Mesenchymal stem cell (in vitro differentiated cells and primary cell): ENCODE measurements at regions not wholly inside any gene's neighbourhood (a gene's known extent, or its start where the extent isn't known, plus 50 kb on each side); places are given as distances from the start of the nearest gene placed in this dataset.

Source experiments
- DNase-seq: peaks from one replicate; pipeline ENCODE4 v3.0.0-alpha.2; 2013
- H2AFZ ChIP-seq: one replicate; pipeline ENCODE4 v1.6.1; 2013; ENCODE audit warnings: low read depth, mild to moderate bottlenecking, control low read depth, inconsistent platforms, low read length, moderate library complexity
- H2AK5ac ChIP-seq: 2 replicates; pipeline ENCODE4 v1.6.1; 2013; ENCODE audit warnings: low read length, moderate library complexity, mild to moderate bottlenecking, inconsistent platforms; ENCODE audit not compliant: severe bottlenecking
- H2BK120ac ChIP-seq: one replicate; pipeline ENCODE4 v1.6.1; 2013; ENCODE audit warnings: low read depth, mild to moderate bottlenecking, inconsistent platforms, low read length, moderate library complexity
- H2BK12ac ChIP-seq, 2 experiments: one replicate each; pipeline ENCODE4 v1.6.1; 2013; ENCODE audit warnings: inconsistent platforms in 2 of 2, low read length in 2 of 2, mild to moderate bottlenecking in 2 of 2, moderate library complexity in 2 of 2, control low read depth in 1 of 2
- H2BK15ac ChIP-seq: one replicate; pipeline ENCODE4 v1.6.1; 2013; ENCODE audit warnings: mild to moderate bottlenecking, low read depth, inconsistent platforms; ENCODE audit not compliant: poor library complexity, severe bottlenecking
- H2BK5ac ChIP-seq: 2 replicates; pipeline ENCODE4 v1.6.1; 2013; ENCODE audit warnings: low read depth, mild to moderate bottlenecking, low read length, control low read depth, inconsistent platforms; ENCODE audit not compliant: poor library complexity, severe bottlenecking
- H3K14ac ChIP-seq, 2 experiments: one replicate each; pipeline ENCODE4 v1.6.1; 2013; ENCODE audit warnings: inconsistent platforms in 2 of 2, low read length in 2 of 2, control low read depth in 1 of 2, mild to moderate bottlenecking in 1 of 2, moderate library complexity in 1 of 2
- H3K18ac ChIP-seq, 2 experiments: one replicate each; pipeline ENCODE4 v1.6.1; 2013; ENCODE audit warnings: inconsistent platforms in 2 of 2, low read length in 2 of 2, control low read depth in 1 of 2, low read depth in 1 of 2, mild to moderate bottlenecking in 1 of 2
- H3K23ac ChIP-seq, 2 experiments: one replicate each; pipeline ENCODE4 v1.6.1; 2013; ENCODE audit warnings: inconsistent platforms in 2 of 2, low read length in 2 of 2, mild to moderate bottlenecking in 2 of 2, moderate library complexity in 2 of 2, control low read depth in 1 of 2
- H3K27ac ChIP-seq: 2 replicates; pipeline ENCODE4 v1.5.1; 2013; ENCODE audit warnings: mild to moderate bottlenecking, moderate library complexity, low read length, control low read depth, inconsistent platforms; ENCODE audit not compliant: poor library complexity, severe bottlenecking
- H3K27me3 ChIP-seq, 2 experiments: 2 replicates each; pipeline versions ENCODE4 v1.6.1 to v1.7.0; 2013; ENCODE audit warnings: low read length in 2 of 2, mild to moderate bottlenecking in 2 of 2, moderate library complexity in 2 of 2, control low read depth in 1 of 2, inconsistent platforms in 1 of 2; ENCODE audit not compliant: control insufficient read depth in 1 of 2, insufficient read depth in 1 of 2
- H3K36me3 ChIP-seq, 2 experiments: 2 replicates each; pipeline versions ENCODE4 v1.6.1 to v1.7.0; 2013; ENCODE audit warnings: low read length in 2 of 2, control low read depth in 1 of 2, inconsistent platforms in 1 of 2, low read depth in 1 of 2, mild to moderate bottlenecking in 1 of 2; ENCODE audit not compliant: insufficient read depth in 2 of 2, control insufficient read depth in 1 of 2
- H3K4ac ChIP-seq, 2 experiments: one replicate each; pipeline ENCODE4 v1.6.1; 2013; ENCODE audit warnings: inconsistent platforms in 2 of 2, low read length in 2 of 2, mild to moderate bottlenecking in 2 of 2, moderate library complexity in 2 of 2, control low read depth in 1 of 2, low read depth in 1 of 2
- H3K4me1 ChIP-seq: 2 replicates; pipeline ENCODE4 v1.6.1; 2013; ENCODE audit warnings: low read depth, low read length, control low read depth; ENCODE audit not compliant: control insufficient read depth, insufficient read depth
- H3K4me2 ChIP-seq: 2 replicates; pipeline ENCODE4 v1.6.1; 2013; ENCODE audit warnings: low read length, mild to moderate bottlenecking, inconsistent platforms; ENCODE audit not compliant: poor library complexity, severe bottlenecking
- H3K4me3 ChIP-seq, 2 experiments: 2 replicates each; pipeline versions ENCODE4 v1.5.1 to v1.7.0; 2013; ENCODE audit warnings: low read length in 2 of 2, mild to moderate bottlenecking in 2 of 2, control low read depth in 1 of 2, low read depth in 1 of 2; ENCODE audit not compliant: insufficient read depth in 1 of 2
- H3K79me1 ChIP-seq: replicated peaks from 2 replicates; pipeline ENCODE4 v1.6.1; 2013; ENCODE audit warnings: mild to moderate bottlenecking, control low read depth, low read length, inconsistent platforms; ENCODE audit not compliant: poor library complexity, severe bottlenecking
- H3K9ac ChIP-seq: 2 replicates; pipeline ENCODE4 v1.7.0; 2013; ENCODE audit warnings: mild to moderate bottlenecking, low read length, moderate library complexity
- H3K9me3 ChIP-seq: 2 replicates; pipeline ENCODE4 v1.7.0; 2013; ENCODE audit warnings: mild to moderate bottlenecking, low read length; ENCODE audit not compliant: control insufficient read depth
- H4K8ac ChIP-seq: one replicate; pipeline ENCODE4 v1.6.1; 2013; ENCODE audit warnings: inconsistent platforms, mild to moderate bottlenecking, low read length, moderate library complexity
- H4K91ac ChIP-seq: one replicate; pipeline ENCODE4 v1.6.1; 2013; ENCODE audit warnings: mild to moderate bottlenecking, low read length, inconsistent platforms
- WGBS: methylation state at CpG from one replicate; pipeline ENCODE4 v1.1.7; 2013; ENCODE audit warnings: mixed read lengths; 5-methylcytosine and 5-hydroxymethylcytosine counted together

GRCh38 chr5:2149195-2149539 lies 266.4 kb upstream of the IRX4 start:
- Histone ChIP-seq H3K14ac (no peak overlapping the region), H3K27ac (no peak overlapping the region), H2BK120ac (no peak overlapping the region), H3K9me3 (peaks cover 6% of the 10 kb centered on the region), H3K23ac (no peak overlapping the region), H2BK5ac (no peak overlapping the region), H3K4me2 (peak overlapping the region; percentile 8), H4K91ac (no peak overlapping the region), H2AK5ac (no peak overlapping the region), H3K27me3 (peaks cover 0 to 22% of the 10 kb centered on the region in 2 experiments), H2BK12ac (no peak overlapping the region), H3K79me1 (no peaks in the 10 kb centered on the region), H3K18ac (no peak overlapping the region), H2BK15ac (no peak overlapping the region), H3K9ac (no peak overlapping the region), H3K4ac (no peak overlapping the region), H3K36me3 (no peaks in the 10 kb centered on the region), H2AFZ (no peak overlapping the region), H4K8ac (no peak overlapping the region), H3K4me3 (no peak overlapping the region), H3K4me1 (peaks cover 18% of the 10 kb centered on the region)
- WGBS = 12% methylated on average over 15 of the region's 15 CpGs
- DNase-seq = peak; percentile 14

- Histone ChIP-seq H4K8ac (no peak overlapping the region), H3K27ac (no peak overlapping the region), H2BK12ac (no peak overlapping the region), H3K14ac (no peak overlapping the region), H2AFZ (no peak overlapping the region), H3K4ac (no peak overlapping the region), H3K18ac (no peak overlapping the region), H3K9me3 (peaks cover 6% of the 10 kb centered on the region), H3K4me1 (peaks cover 18% of the 10 kb centered on the region), H2BK5ac (no peak overlapping the region), H3K4me3 (no peak overlapping the region), H3K4me2 (peak overlapping the region; percentile 8), H3K23ac (no peak overlapping the region), H2AK5ac (peak overlapping the region; percentile 61), H2BK120ac (no peak overlapping the region), H4K91ac (no peak overlapping the region), H3K27me3 (peaks cover 0 to 22% of the 10 kb centered on the region in 2 experiments), H3K9ac (no peak overlapping the region), H2BK15ac (no peak overlapping the region), H3K79me1 (no peaks in the 10 kb centered on the region), H3K36me3 (no peaks in the 10 kb centered on the region)
- no peak for DNase-seq
- 70% methylated on average over 13 of the region's 14 CpGs for WGBS
Measured at GRCh38 chr5:2148312-2149194, 265.8 kb upstream of the IRX4 start.

GRCh38 chr5:2147504-2148311 lies 265.0 kb upstream of the IRX4 start:
- peaks cover 3 to 20% of the 10 kb centered on the region in 2 experiments for H3K27me3 ChIP-seq
- no peak overlapping the region for H3K4me3 ChIP-seq
- DNase-seq = no peak
- H2BK15ac ChIP-seq = no peak overlapping the region
- no peak overlapping the region for H3K14ac ChIP-seq
- H3K9ac ChIP-seq = no peak overlapping the region
- H2BK12ac ChIP-seq = no peak overlapping the region
- H3K18ac ChIP-seq = no peak overlapping the region
- no peak overlapping the region for H2AK5ac ChIP-seq
- no peak overlapping the region for H4K91ac ChIP-seq
- H2BK5ac ChIP-seq = no peak overlapping the region
- H3K36me3 ChIP-seq = no peaks in the 10 kb centered on the region
- no peak overlapping the region for H3K23ac ChIP-seq
- peaks cover 18% of the 10 kb centered on the region for H3K4me1 ChIP-seq
- WGBS = 82% methylated on average over 13 of the region's 13 CpGs
- H3K79me1 ChIP-seq = no peaks in the 10 kb centered on the region
- no peak overlapping the region for H3K27ac ChIP-seq
- H3K4ac ChIP-seq = no peak overlapping the region
- no peak overlapping the region for H2BK120ac ChIP-seq
- H4K8ac ChIP-seq = no peak overlapping the region
- no peak overlapping the region for H2AFZ ChIP-seq
- H3K4me2 ChIP-seq = no peak overlapping the region
- H3K9me3 ChIP-seq = peaks cover 6% of the 10 kb centered on the region

DNA sequence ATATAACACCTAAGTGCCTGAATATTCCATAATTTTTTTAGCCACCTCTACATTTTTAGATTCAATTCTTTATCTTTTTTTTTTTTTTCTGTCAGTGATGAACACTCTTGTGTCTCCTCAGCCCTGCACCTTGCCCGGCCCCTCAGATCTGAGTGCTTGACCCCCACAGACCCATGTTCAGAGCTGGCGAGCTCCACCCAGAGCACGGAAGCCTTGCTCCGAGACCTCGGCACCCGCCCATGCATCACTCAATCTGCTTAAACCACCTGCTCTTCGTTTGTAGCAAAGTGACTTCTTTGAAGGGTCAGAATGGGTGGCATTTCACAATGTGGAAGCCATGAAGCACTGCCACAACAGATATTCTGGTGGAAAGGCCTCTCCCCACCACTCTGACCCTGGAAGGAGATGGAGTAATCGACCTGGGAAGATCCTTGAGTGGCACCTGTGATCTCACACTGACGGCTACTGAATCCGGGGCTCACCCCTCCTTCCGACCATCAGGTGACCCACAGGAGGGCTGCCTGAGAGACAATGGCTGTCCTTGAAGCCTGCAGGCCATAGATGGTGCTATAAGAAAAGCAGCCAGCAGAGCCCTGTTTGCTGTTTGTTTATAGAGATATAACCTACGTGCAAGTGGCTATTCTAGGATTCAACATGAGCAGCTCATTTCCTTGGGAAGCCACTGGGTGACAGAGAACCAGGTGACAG lies 261.1 kb upstream of the IRX4 start:
- H2BK15ac ChIP-seq = no peak overlapping the region
- no peak overlapping the region for H4K8ac ChIP-seq
- no peak for DNase-seq
- no peak overlapping the region for H3K14ac ChIP-seq
- no peaks in the 10 kb centered on the region for H3K79me1 ChIP-seq
- H4K91ac ChIP-seq = no peak overlapping the region
- peaks cover 7% of the 10 kb centered on the region for H3K4me1 ChIP-seq
- H3K9me3 ChIP-seq = peaks cover 6% of the 10 kb centered on the region
- no peak overlapping the region for H2AK5ac ChIP-seq
- H3K27me3 ChIP-seq = peaks cover 5 to 7% of the 10 kb centered on the region in 2 experiments
- H3K4ac ChIP-seq = no peak overlapping the region
- no peak overlapping the region for H3K18ac ChIP-seq
- no peak overlapping the region for H2BK120ac ChIP-seq
- H2BK5ac ChIP-seq = no peak overlapping the region
- H3K36me3 ChIP-seq = no peaks in the 10 kb centered on the region
- no peak overlapping the region for H3K23ac ChIP-seq
- H2BK12ac ChIP-seq = no peak overlapping the region
- no peak overlapping the region for H3K9ac ChIP-seq
- H3K4me3 ChIP-seq = no peak overlapping the region
- WGBS = 80% methylated on average over 12 of the region's 12 CpGs
- H2AFZ ChIP-seq = no peak overlapping the region
- no peak overlapping the region for H3K27ac ChIP-seq
- no peak overlapping the region for H3K4me2 ChIP-seq
